ENCODE measurements at regions not wholly inside any gene's neighbourhood (a gene's known extent, or its start where the extent isn't known, plus 50 kb on each side); places are given as distances from the start of the nearest gene placed in this dataset.

DNA sequence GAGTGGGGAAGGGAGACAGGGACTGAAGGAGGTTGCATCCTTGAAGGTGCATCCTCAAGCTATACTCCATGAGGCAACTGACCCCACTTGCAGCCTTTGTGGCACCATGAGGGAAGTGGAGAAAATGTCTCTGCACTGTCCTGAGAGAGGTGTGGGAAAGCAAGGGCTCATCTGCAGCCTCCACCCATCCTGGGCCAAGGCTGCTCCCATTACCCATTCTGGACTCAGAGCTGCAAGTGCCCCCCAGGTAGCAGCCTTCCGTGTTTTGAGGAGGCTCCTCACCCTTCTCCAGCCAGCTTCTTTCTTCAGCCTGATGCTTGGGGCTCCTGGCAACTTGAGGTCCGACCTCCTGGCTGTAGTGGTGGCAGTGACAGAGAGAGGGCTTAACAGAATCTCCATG lies 294.6 kb downstream of the CDH26 start:
- no peak for DNase-seq

DNA sequence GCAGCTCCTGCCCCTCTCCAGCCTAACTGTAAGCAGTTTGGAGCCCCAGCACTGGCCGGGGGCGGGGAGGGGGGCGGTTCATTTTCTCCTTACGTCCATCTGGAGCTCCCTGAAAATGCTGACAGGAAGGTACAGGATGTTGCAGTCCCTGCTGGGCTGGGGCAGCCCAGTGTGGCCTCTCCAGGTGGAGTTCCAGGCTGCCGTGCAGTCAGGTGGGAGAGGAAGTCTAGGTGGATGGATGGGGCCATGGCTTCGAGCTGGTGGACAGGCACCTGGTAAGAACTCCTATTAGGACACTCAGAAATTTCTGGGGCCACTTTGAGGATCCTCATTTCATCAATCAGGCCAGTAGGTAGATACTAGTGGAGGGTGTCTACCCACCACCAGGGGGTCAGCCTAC lies 295.2 kb downstream of the CDH26 start:
- no peak for DNase-seq

DNA sequence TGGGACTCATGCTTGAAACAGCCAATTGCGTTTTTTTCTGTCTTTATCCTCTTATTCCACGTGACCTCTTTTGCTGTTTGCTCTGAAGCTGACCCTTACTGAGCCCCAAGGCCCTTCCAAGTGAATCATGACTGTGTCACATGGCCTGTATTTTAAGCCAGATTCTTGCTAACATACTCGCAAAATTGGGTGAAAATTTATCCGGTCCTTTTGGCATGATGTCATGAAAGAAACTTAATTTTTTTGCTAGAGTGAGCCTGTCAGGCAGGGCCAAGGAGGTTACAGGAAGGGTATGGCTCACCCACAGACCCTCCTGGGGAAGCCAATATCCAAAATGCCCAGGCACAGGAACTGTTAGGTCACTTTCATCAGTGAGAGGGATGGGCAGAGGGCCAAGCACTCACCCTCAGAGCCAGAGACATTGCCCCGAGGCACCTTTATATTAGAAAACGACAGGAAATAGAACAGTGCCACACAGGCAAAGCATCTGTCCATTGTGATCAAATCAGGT lies 296.7 kb downstream of the CDH26 start:
- no peak for DNase-seq

DNA sequence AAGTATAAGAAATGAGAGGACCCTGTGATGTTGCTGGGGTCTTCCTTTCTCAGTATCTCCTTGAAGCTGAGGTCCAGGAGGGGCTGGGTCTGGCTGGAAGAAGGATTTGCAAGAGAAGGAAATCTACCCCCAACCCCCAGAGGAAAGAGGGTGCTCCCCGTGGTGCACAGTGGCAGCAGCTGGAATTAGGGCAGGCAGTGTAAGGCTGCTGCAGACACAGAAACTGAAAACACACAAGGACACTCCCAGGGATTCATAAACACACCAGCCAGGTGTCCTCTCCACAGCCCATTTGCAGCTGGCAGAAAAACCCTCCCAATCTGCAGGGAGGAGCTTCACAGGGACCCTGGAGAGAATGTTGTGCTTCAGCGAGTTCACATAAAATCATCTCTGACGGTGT lies 297.2 kb downstream of the CDH26 start:
- DNase-seq = no peak

DNA sequence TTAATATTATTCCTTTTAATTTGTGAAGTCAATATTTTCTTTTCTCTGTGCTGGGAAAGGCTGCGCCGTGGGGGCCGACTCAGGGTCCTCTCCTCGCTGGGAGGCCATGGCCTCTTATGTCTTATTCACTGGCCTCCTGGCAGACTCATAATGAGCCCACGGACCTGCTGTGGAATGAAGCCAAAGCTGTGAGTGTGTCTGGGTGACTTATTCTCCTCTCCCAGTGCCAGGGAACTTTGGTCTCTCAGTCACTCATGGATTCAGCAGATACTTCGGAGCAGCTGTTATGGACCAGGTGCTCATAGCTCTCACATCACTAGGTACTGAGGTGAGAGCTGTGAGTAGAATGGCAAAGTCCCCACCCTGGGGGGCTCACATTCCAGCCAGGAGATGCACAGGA lies 297.6 kb downstream of the CDH26 start:
- DNase-seq = no peak

DNA sequence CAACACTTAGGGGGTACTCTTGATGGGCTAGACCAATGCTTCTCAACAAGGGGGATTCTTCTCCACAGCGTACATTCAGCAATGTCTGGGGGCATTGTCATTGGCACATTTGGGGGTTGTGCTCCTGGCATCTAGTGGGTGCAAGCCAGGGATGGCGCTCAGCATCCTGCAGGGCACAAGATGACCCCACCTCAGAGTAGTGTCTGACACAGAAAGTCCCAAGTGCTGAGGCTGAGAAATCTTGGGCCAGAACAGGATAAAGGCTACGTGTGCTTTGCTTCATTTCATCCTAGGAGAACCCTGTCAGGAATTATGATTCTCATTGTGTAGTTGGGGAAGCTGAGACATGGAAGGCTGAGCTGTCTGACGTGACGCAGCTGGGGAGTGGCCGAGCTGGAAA lies 298.6 kb downstream of the CDH26 start:
- no peak for DNase-seq

DNA sequence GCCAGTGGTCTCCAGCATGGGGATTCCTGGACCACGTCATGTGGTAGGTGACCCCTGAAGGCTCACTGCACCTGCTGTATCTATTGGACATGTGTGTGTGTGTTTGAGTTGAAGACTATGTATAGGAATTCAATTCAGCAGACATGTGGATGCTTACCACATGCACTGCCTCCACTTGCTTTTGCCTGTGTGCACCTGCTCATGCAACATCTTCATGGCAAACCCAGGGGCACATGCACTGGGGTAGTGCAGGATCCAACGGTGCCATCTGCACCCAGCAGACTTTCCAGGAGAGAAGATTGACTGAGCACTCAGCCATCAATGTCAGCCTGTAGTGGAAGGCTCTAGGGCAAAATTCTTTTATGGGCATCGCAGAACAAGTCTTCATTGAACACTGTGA lies 299.4 kb downstream of the CDH26 start:
- no peak for DNase-seq

DNA sequence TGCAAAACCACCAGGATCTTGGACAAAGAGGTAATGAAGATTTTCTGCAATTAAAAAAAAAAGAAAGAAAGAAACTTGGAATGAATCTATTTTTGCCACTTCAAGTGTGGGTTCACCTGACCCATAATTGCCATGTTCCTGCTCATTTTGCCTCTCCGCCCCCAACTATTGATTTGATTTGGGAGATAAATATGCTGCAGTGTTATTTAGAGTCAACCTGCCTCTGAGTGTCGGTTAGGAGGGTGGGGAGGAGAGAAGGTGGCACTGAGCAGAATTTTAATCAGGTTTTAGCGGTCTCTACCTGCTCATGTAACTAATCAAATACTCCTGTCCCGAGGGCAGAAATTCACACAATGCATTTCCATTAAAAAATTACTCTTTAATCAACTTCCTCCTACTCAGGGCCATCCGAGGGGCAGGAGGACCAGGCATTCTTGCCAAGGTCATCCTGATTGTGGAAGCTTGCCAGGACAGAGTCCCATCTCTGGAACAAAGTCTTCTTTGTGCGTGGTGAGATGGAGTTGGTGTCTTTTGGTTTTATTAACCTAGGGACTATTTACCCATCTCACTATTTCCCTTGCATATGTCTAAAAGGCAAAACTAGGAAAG lies 300.1 kb downstream of the CDH26 start:
- no peak for DNase-seq

DNA sequence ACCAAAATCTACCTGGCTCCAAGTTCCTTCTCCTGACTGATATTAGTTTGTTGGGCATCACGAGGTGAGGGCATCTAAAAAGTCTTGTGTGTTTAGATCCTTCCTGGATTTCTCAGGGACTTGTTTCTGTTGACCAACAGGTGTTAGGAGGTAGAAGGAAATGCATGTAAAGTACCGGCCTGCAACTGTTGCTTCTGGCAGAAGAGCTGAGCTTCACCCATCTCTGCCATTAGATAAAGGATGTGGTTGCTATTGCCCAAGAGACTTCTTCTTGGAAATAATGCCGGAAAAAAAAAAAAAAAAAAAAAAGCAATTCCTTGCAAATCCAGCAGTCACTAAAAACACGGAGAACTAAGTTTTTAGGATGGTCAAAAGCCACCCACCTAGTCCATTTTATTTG lies 303.1 kb downstream of the CDH26 start:
- no peak for DNase-seq

DNA sequence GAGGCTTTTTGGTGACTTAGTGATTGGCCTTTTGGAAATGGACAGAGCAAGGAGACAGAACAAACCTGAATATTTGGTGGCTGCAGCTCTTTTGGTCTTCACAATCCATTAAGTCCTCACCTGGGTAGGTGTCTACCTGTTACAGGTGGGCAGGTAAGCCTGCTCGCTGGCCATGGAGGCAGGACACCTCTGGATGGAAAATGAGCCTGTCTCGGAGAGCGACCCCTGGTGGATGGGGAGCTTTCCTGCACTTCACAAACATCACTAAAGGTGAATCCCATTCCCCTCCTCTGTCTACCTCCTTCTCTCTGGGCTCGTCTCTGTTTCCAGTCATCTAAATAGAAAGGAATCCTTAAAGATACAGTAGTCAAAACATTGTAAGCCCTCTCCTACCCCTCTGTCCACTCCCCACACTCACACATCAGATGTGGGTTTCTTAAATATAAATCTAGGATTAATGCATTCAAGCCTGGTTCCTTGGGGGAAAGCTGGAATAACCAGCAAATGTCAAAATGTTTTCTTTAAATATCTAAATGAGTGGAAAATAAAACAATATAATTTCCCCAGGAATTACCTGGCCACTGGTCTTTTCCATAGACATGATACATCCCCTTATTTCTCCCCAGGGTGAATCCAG lies 304.9 kb downstream of the CDH26 start:
- peak; percentile 25 to 46 for DNase-seq

DNA sequence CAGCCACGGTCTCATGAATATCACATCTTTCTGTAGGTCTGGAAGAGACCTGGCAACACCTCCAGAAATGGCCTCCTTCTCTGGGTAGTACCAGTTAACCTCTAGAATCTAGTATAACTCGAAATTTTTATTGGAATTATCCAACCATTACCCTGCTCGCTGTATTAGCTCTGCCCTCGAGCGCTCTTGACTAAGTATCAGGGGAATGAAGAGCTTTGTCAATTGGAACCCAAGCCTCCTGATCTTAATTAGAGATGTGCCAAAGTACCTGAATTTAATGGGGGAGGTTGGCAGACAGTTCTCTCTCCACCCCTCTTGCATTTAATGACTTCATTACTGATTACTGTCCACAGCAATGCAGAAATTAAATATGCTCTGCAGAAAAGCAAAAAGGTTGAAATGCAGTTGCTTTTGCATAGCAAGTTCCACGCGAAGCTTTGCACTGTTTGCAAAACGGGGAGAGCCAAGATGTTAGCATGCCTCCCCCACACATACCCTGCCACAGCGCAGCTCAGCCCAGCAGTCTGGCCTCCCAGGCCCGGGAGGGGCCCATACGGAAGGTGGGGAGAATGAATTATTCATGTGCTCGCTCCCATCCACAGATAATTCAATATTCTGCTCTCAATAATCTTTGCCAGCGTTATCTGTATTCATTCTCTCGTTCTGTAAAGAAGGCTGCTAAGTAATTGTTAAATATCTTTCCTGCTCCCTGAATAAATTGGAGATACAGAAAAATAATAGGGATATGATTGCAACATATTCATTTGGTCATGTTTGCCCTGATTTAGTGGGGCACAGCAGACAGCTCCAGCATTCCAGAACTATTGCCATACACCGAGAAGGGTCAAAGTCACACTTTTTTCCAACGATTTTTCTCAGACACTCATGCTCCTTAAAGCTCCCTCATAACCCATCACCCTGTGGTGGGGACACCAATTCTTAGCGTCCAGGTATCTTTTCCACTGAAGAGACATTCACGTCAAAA lies 305.8 kb downstream of the CDH26 start:
- no peak for DNase-seq

DNA sequence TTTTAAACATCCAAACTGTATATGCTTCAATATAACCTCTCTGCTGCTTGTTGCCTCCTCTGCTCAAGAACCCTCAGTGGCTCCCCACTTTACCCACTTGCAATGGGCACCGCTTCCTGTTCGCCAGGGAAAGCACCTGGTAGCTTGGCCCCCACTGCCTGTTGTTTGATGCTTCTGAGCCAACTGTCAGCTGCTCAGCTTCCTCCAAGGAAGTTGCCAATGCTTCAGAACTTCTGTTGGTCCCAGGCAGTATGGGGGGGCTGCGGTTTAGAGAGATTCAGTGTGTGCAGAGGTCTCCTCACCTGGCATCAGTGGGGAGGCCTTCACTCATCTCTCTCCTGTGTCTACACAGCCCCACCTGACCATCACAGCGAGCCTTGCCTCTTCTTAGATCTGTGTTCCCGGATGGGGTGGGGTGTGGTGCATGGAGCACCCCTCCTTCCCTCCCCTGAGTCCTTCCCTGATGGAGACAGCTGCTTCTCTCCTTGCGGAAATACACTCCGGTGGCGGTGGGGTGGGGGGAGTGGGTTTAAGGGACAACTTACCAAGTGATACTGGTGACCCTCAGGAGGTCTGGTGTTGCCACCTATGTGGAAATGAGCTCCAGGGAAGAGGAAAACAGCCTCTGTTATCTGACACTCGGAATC lies 308.1 kb downstream of the CDH26 start:
- DNase-seq = no peak

DNA sequence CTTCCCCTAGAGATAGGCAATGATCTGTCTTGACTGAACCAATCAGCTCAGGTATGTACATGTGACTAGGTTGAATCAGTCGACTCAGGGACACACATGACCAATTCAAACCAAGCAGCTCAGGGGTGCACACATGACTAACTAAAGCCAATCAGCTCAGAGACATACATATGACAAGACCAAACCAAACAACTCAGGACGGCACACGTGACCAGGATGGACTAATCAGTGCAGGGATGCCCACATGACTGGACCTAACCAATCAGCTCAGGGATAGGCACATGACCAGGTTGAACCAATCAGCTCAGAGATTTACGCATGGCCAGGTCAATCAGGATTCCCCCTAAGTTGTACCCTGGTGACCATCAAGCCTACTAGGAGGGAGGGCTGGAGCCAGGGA lies 310.3 kb downstream of the CDH26 start:
- DNase-seq = no peak

DNA sequence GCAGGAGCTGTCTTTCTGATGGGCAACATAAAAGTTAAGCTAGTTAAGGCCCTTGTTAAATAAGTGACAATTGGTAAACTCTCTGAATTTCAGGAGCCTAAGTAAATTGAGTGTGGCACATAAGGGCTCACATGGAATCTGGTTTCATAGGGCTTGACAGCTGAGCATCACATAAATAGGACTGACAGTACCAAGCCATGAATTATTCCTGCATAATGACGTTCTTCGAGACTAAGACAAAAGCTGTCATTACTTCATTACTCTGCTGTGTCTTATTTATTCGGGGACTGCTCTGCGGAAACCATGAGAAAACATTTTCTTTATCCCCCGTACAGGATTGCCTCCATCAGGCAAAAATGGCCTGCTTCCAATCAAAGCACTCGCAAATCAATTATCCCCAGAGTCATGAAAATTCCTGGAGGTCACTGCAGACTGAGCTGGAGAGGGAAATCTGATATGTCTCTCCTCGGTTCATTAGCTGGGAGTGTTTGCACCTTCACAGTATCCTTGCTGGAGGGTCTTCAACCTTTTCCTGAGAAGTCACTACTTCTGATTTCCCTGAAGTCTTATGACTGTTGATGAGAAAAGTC lies 311.4 kb downstream of the CDH26 start:
- no peak for DNase-seq

DNA sequence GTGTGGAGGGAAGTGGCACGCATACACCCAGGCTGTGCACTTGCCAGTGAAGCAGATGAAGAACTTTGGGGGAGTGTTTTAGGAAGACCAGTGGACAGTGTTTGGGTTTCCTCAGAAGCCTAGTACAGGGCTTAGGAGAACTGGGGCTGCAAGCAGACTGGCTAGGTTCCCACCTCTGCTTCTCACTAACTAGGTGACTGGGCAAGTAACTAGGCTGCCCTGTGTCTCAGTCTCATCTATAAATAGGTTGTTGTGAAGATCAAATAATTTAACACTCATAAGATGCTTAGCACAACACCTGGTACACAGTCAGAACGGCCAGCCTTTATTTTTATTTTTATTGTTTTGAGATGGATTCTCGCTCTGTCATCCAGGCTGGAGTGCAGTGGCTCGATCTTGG lies 312.1 kb downstream of the CDH26 start:
- no peak for DNase-seq

DNA sequence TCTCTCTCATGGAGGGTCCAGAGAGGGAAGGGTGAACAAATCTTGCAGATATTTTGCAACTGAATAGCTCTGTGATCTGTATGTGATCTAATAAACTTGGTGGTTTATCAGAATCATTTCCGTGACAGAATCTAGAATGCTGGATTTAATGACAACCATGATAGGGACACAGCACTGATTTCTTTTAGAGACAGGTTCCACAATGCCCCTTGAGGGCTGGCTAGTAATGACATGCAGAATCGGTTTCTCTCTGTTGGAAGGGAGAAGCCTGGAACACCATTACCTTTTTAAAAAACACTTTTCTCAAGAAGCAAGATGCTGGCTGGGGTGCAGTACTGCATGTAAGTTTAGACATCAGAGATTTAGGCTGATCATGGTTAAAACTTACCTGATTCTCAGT lies 313.4 kb downstream of the CDH26 start:
- DNase-seq = no peak

DNA sequence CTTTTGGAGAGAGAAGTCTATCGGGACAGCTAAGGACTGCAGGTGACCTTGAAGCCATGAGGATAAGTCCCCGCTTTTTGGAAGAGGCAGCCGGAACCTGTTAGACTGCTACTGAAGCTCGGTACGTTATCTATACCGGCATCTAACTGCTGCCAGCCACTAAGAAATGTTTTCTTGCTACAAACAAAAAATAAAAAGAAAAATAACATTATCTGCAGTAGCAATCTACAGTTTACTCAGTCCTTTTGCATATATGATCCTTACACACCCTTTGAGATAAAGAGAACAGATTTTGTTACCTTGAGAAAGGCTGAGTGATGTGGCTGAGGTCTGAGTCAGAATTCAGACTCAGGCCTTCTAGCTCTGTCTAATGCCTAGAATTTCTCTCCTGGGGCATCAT lies 314.6 kb downstream of the CDH26 start:
- DNase-seq = no peak

DNA sequence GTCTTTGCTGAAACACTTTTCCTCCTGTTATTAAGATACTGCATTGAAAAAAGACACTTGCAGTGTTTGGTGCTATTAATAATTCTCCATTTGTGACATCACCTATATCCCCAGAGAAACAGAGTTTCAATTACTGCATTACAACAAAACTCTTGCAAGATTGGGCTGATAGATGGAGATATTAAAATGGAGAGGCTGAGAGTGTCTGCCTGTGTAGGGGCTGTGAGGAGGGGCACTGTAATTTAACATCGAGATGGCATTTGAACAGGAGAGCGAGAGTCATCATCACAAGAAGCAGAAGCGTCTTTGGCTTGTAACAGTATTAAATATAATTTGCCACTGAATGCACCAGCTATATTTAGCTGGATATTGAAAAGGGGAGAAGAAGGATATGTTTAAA lies 316.5 kb downstream of the CDH26 start:
- DNase-seq = no peak

DNA sequence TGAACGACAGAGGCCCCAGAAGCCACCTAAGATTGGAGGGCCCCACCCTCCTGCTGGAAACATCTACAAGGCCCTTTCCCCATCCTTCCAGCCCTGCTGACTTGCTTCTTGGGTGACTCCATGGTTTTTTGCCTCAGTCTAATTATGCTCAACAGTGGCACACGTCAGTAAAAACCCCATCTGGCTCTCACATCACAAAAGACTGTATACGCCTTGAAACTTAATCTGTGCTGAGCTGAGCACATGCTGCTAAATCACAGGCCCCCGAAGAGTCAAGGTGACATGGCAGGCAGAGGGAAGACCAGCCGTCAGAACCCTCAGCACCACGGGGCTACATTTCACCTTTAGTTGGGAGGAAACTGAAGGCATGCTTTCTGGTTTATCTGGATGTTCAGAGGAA lies 323.1 kb downstream of the CDH26 start:
- no peak for DNase-seq

DNA sequence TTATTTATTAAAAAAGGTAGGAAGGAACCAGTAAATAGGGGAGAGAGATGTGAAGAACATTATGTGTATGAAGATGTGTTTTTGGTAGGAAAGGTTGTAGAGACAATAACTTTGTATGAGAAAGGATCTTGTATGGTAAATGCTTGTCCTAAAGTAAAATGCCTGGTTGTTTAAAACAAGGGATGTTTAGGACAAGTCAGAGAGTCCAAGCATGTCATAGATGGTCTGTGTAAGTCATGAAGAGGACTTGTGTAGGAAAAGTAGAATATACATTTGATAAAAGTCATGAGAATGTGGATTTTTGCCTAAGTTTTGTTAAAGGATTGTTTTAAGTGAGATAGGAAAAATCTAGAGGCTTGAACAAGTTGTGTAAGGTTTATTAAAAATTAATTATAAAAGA lies 325.1 kb downstream of the CDH26 start:
- no peak for DNase-seq

DNA sequence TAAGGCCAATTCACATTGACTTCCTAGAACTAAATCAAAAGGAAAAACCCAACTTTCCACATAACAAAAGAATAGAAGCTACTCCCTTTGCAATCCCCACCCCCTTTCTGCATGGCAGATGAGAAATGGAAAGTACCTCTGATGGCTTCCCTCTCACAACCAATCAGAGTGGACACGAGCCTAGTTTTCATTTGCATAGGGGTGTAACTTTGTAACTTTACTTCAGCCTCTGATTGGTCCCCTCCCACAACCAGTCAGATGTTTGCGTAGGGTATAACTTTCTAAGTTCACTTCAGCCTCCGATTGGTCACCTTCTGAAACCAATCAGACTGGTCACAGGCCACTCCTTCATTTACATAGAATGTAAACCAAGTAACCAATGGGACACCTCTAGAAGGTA lies 328.5 kb downstream of the CDH26 start:
- no peak for DNase-seq

DNA sequence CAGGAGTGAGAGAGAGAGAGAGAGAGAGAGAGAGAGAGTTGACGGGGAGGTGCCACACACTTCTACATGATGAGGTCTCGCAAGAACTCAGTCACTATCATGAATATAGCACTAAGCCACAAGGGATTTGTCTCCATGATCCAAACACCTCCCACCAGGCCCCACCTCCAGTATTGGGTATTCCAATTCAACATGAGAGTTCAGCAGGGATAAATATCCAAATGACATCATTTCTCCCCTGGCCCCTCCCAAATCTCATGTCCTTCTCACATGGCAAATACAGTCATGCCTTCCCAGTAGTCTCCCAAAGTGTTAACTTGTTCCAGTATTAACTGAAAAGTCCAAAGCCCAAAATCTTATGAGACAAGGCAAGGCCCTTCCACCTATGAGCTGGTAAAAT lies 330.7 kb downstream of the CDH26 start:
- DNase-seq = no peak

DNA sequence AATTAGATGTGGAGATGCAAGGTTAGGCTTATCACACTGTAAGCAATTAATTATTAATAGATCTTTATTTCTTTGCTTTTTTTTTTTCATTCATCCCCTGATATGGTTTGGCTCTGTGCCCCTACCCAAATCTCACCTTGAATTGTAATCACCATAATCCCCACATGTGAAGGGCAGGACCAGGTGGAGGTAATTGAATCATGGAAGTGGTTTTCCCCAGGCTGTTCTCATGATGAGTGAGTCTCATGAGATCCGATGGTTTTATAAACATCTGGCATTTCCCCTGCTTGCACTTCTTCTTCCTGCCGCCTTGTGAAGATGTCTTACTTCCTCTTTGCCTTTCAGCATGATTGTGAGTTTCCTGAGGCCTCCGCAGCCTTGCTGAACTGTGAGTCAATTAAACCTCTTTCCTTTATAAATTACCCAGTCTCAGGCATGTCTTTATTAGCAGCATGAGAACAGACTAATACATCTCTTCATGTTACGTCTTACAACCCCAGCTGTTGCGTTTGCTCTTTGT lies 333.8 kb downstream of the CDH26 start:
- no peak for DNase-seq
